HG02763 (cell line): ENCODE measurements at regions not wholly inside any gene's neighbourhood (a gene's known extent, or its start where the extent isn't known, plus 50 kb on each side); places are given as distances from the start of the nearest gene placed in this dataset.
"Not testable (repeated sequence)": the region's sequence is repeated elsewhere in the genome, so short reads cannot be mapped to it uniquely, and the experiment has no call there.

Source experiments
- ATAC-seq: cut with Tn5 transposase; IDR thresholded peaks from one replicate; pipeline ENCODE4 v1.9.1; 2021; ENCODE audit warnings: mild to moderate bottlenecking, moderate library complexity; ENCODE audit not compliant: unreplicated experiment

- no peak for ATAC-seq
Observed at GRCh38 chr4:111113591-111113990, 490.7 kb upstream of the PITX2 start.

- ATAC-seq = no peak
Observed at GRCh38 chr4:111115881-111116280, 493.0 kb upstream of the PITX2 start.

- no peak for ATAC-seq
Observed at GRCh38 chr4:111120191-111120590, 497.3 kb upstream of the PITX2 start.

- ATAC-seq = no peak
Observed at GRCh38 chr4:111126340-111126739, 503.5 kb upstream of the PITX2 start.

- ATAC-seq = no peak
Observed at GRCh38 chr4:111127841-111128240, 505.0 kb upstream of the PITX2 start.

- ATAC-seq = no peak
Observed at GRCh38 chr4:111128327-111128726, 505.4 kb upstream of the PITX2 start.

- no peak for ATAC-seq
Observed at GRCh38 chr4:111136438-111136837, 513.6 kb upstream of the PITX2 start.

GRCh38 chr4:111136967-111137366, 514.1 kb upstream of the PITX2 start:
- no peak for ATAC-seq

GRCh38 chr4:111143510-111143909, 520.6 kb upstream of the PITX2 start:
- ATAC-seq = no peak

GRCh38 chr4:111154934-111155333, 532.1 kb upstream of the PITX2 start:
- ATAC-seq = no peak

- not testable (repeated sequence) for ATAC-seq
Observed at GRCh38 chr4:111164556-111164955, 541.7 kb upstream of the PITX2 start.

- ATAC-seq = no peak
Observed at GRCh38 chr4:111174331-111174730, 551.5 kb upstream of the PITX2 start.

- ATAC-seq = no peak
Observed at GRCh38 chr4:111178231-111178630, 555.4 kb upstream of the PITX2 start.

GRCh38 chr4:111187108-111187507, 564.2 kb upstream of the PITX2 start:
- ATAC-seq = no peak

GRCh38 chr4:111198446-111198845, 575.6 kb upstream of the PITX2 start:
- no peak for ATAC-seq

- no peak for ATAC-seq
Observed at GRCh38 chr4:111204797-111205196, 581.9 kb upstream of the PITX2 start.

GRCh38 chr4:111208970-111209369, 586.1 kb upstream of the PITX2 start:
- no peak for ATAC-seq

GRCh38 chr4:111209706-111210105, 586.8 kb upstream of the PITX2 start:
- no peak for ATAC-seq

GRCh38 chr4:111210595-111210994, 587.7 kb upstream of the PITX2 start:
- ATAC-seq = no peak

GRCh38 chr4:111213531-111213930, 590.7 kb upstream of the PITX2 start:
- ATAC-seq = no peak

GRCh38 chr4:111214371-111214770, 591.5 kb upstream of the PITX2 start:
- no peak for ATAC-seq

GRCh38 chr4:111215755-111216154, 592.9 kb upstream of the PITX2 start:
- no peak for ATAC-seq

GRCh38 chr4:111216791-111217190, 593.9 kb upstream of the PITX2 start:
- ATAC-seq = no peak

GRCh38 chr4:111221371-111221770, 598.5 kb upstream of the PITX2 start:
- ATAC-seq = no peak
